NCI-H82 treated with DMSO at 0.1 percent for 48 hours (cell line): ENCODE measurements at regions not wholly inside any gene's neighbourhood (a gene's known extent, or its start where the extent isn't known, plus 50 kb on each side); places are given as distances from the start of the nearest gene placed in this dataset.

Source experiments
- DNase-seq: peaks from one replicate; lab custom pipeline; 2025; ENCODE audit not compliant: unreplicated experiment; lab: John Stamatoyannopoulos, UW

DNA sequence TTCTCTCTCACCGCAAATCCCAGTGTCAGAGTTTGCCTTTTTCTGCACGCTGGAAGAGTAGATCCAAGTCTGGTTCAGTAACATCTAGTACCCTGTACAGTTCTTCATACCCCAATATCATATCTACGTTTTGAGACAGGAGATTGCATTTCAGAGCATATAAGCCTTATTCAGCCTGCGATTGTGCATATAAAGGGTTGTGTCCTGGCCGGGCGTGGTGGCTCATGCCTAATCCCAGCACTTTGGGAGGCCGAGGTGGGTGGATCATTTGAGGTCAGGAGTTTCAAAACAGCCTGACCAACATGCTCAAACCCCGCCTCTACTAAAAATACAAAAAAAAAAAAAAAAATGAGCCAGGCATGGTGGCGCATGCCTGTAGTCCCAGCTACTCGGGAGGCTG is 104.9 kb downstream of the MTNR1B start:
- DNase-seq, result no peak

DNA sequence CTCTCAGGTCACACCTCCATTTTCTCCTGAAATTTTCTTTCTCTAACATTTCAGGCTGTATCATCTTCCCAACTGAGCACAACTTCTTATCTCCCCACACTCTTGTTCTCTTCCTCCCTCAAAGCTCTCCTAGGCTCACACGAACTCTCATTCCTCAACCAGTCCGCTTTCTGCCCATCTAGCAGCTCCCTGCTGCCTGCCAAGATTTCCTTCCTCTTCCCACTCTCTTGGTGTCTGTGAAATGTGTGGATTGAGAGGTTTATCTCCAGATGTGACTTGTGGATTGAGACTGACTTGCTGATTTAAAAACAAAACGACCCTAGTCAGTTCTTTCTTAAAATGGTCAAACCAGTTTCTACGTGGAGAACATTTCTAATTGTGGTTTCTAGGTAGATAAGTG is 106.3 kb downstream of the MTNR1B start:
- DNase-seq, result no peak

DNA sequence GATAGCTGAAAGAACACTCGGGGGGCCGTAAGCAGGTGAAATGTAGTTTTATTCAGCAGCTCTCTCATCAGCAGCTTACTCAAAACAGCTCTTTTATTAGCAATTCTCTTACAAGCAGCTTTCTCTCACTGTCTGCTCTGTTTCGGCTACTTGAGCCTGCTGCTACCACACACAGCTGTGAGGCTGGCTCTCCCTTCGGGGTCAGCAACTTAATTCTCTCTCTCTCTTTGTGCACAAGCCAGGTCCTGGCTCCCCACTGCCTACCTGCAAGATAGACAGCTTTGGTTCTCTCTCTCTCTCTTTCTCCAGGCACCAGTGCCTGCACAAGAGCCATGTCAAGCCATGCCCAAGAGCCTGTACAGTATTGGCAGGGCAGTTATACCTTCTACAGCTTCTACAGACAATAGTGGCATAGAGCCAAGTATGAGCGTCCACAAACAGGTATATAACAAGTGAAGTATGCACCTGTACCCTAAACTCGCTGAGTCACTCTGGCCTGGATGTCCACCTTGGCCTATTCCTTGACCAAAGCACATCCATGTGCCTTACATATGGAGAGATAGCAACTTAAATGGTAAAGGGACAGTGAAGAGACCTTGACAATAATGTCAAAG is 110.8 kb downstream of the MTNR1B start:
- no peak for DNase-seq

DNA sequence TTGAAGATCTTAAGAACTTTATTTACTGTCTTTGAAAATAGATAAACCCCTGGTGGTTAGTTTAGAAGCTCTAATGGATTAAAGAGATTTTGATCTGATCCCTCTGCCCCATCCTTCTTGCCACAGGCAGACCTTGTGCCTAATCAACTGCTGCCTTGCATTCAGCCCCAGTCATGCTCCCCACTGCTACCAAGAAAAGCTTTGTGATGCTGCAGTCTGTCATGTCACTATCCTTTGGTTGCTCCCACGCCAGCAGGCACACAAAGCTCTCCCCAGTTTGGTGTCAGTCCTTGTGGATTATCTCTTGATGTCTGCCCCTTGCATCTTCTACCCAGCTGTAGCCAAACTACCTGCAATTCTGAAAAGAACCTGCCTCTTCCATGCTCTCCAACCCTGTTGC is 112.2 kb downstream of the MTNR1B start:
- peak; percentile 25 for DNase-seq

DNA sequence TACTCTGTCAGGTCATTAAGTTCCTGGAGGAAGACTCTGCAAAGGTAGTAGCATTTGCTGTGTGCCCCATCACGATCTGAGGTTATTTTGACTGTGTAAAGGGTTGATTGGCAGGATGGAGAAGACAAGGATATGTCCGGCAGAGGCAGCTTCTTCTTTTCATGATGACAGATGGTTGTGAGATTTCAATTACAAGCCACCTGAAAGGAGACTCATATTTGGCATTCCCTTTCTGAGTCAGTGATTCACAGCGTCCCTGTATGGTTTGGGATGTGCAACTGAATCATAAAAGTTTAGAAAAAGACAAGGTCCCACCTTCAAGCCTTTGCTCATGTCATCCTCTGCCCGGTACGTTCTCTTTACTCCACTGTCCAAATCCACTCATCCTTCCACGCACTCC is 113.4 kb downstream of the MTNR1B start:
- DNase-seq, result no peak

DNA sequence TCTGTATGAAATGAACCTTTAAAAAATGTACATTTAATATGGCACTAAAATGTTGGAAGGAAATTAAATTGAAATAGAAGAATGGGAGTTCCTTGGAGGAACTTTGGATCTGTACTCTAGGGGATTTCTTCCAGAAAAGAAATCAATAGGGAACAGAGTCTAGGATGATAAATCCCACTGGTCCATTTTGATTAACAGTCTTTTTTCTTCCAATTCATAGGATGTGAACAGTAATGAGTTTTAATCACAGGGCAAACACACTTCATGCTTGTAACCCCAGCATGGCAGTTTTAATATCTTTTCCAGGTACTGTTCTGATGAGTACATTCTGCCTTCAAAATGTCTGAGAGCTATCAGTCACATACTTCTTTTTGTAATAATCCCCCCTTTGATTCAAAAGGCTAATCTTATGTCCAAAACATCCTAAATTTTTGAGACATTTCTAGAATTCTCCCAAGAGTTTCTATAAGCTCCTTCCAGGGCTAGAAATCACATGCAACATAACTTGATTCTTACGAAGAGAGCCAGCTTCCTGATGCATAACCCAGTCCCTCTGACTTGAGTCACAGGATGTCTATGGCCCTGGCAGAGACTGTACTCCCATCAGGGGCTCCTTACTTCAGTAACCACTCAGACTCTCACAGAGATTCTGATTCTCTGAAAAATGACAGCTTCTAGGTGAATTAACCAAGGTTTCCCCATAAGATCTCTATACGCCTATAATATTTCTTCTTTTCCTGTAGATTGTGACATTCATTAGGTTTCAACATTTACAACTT is 112.9 kb downstream of the SLC36A4 start:
- no peak for DNase-seq

DNA sequence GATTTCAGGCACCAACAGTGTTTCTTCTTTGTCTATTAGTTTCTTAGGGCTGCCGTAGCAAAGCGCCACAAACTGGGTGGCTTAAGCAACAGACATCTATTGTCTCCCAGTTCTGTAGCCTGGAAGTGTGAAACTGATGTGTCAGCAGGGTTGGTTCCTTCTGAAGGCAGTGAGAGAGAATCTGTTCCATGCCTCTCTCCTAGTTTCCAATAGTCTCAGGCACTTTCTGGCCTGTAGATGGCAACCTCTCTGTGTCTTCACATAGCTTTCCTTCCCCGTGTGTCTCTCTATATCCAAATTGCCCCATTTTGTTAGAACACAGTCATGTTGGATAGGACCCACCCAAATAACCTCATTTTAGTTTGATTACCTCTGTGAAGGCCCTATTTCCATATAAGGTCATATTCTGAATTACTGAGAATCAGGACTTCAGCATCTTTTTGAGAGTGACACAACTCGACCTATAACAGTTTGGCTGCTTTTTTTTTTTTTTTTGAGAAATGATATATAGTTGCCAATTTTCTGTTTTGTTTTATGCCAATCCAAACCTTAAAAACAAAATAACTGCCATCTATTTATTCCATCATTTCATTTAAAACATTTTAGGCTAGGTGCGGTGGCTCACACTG is 108.2 kb downstream of the SLC36A4 start:
- peak; percentile 2 for DNase-seq
